ENCODE measurements at regions not wholly inside any gene's neighbourhood (a gene's known extent, or its start where the extent isn't known, plus 50 kb on each side); places are given as distances from the start of the nearest gene placed in this dataset.

- Histone ChIP-seq H3K27ac (ENCODE audit: low read depth, low read length) (no peak overlapping the region), H3K27me3 (ENCODE audit: insufficient read depth, low read length) (peaks cover 9% of the 10 kb centered on the region), H3K4me2 (ENCODE audit: low read length) (no peak overlapping the region), H3K79me2 (ENCODE audit: insufficient read depth, low read length) (no peaks in the 10 kb centered on the region), H2AFZ (ENCODE audit: low read depth, low read length) (no peak overlapping the region), H3K4me1 (ENCODE audit: insufficient read depth, low read length) (peaks cover 5% of the 10 kb centered on the region), H4K20me1 (ENCODE audit: insufficient read depth, low read length) (no peaks in the 10 kb centered on the region), H3K9ac (ENCODE audit: low read length) (no peak overlapping the region), H3K4me3 (ENCODE audit: insufficient read depth, low read depth, low read length) (no peak overlapping the region), H3K9me3 (ENCODE audit: insufficient read depth, low read depth, low read length) (no peaks in the 10 kb centered on the region), H3K36me3 (ENCODE audit: insufficient read depth, low read length) (no peaks in the 10 kb centered on the region)
- peaks cover 2% of the 10 kb centered on the region for H3K9me3 Mint-ChIP-seq (ENCODE audit: unreplicated experiment)
- FAIRE-seq (no peak), DNase-seq (ENCODE audit: low read depth) (no peak)
- H3K4me3 Mint-ChIP-seq (ENCODE audit: unreplicated experiment), result no peak overlapping the region
- H3K27ac Mint-ChIP-seq (ENCODE audit: unreplicated experiment), result no peak overlapping the region
- peaks cover 14% of the 10 kb centered on the region for H3K4me1 Mint-ChIP-seq (ENCODE audit: low read depth, unreplicated experiment)
- no peaks in the 10 kb centered on the region for H3K27me3 Mint-ChIP-seq (ENCODE audit: low read depth, unreplicated experiment)
- no peaks in the 10 kb centered on the region for H3K36me3 Mint-ChIP-seq (ENCODE audit: low read depth, unreplicated experiment)
- no peak for TF ChIP-seq EZH2 (IDR thresholded peaks at IDR 0.05; ENCODE audit: insufficient read depth, low read length)
- no peak for TF ChIP-seq CTCF (IDR thresholded peaks at IDR 0.05; ENCODE audit: insufficient read depth, low read depth, low read length)
These were observed 152.7 kb upstream of the BLID start for GRCh38 chr11:122268601-122269130.

- Histone ChIP-seq H3K4me2 (ENCODE audit: low read length) (no peak overlapping the region), H3K4me3 (ENCODE audit: insufficient read depth, low read depth, low read length) (no peak overlapping the region), H3K9ac (ENCODE audit: low read length) (no peak overlapping the region), H3K79me2 (ENCODE audit: insufficient read depth, low read length) (no peaks in the 10 kb centered on the region), H2AFZ (ENCODE audit: low read depth, low read length) (no peak overlapping the region), H3K27ac (ENCODE audit: low read depth, low read length) (no peak overlapping the region), H3K27me3 (ENCODE audit: insufficient read depth, low read length) (peaks cover 7% of the 10 kb centered on the region), H4K20me1 (ENCODE audit: insufficient read depth, low read length) (no peaks in the 10 kb centered on the region), H3K9me3 (ENCODE audit: insufficient read depth, low read depth, low read length) (no peaks in the 10 kb centered on the region), H3K36me3 (ENCODE audit: insufficient read depth, low read length) (no peaks in the 10 kb centered on the region), H3K4me1 (ENCODE audit: insufficient read depth, low read length) (peaks cover 5% of the 10 kb centered on the region)
- Mint-ChIP-seq H3K4me3 (ENCODE audit: unreplicated experiment) (no peak overlapping the region), H3K4me1 (ENCODE audit: low read depth, unreplicated experiment) (peaks cover 10% of the 10 kb centered on the region), H3K36me3 (ENCODE audit: low read depth, unreplicated experiment) (no peaks in the 10 kb centered on the region), H3K27me3 (ENCODE audit: low read depth, unreplicated experiment) (no peaks in the 10 kb centered on the region), H3K9me3 (ENCODE audit: unreplicated experiment) (peaks cover 2% of the 10 kb centered on the region), H3K27ac (ENCODE audit: unreplicated experiment) (no peak overlapping the region)
- TF ChIP-seq EZH2 (IDR thresholded peaks at IDR 0.05; ENCODE audit: insufficient read depth, low read length) (no peak), CTCF (IDR thresholded peaks at IDR 0.05; ENCODE audit: insufficient read depth, low read depth, low read length) (no peak)
- peak; percentile 99 for FAIRE-seq
- peak; percentile 83 for DNase-seq (ENCODE audit: low read depth)
These were observed 151.6 kb upstream of the BLID start for GRCh38 chr11:122267602-122268001.

- no peak overlapping the region for H3K4me2 ChIP-seq (ENCODE audit: low read length)
- no peak overlapping the region for H3K4me3 ChIP-seq (ENCODE audit: insufficient read depth, low read depth, low read length)
- H2AFZ ChIP-seq (ENCODE audit: low read depth, low read length), result no peak overlapping the region
- peaks cover 5% of the 10 kb centered on the region for H3K4me1 ChIP-seq (ENCODE audit: insufficient read depth, low read length)
- FAIRE-seq (peak; percentile 45), DNase-seq (ENCODE audit: low read depth) (no peak)
- no peak overlapping the region for H3K27ac ChIP-seq (ENCODE audit: low read depth, low read length)
- peaks cover 3% of the 10 kb centered on the region for H3K27me3 Mint-ChIP-seq (ENCODE audit: low read depth, unreplicated experiment)
- no peak overlapping the region for H3K9ac ChIP-seq (ENCODE audit: low read length)
- no peak for TF ChIP-seq CTCF (IDR thresholded peaks at IDR 0.05; ENCODE audit: insufficient read depth, low read depth, low read length)
- no peak for TF ChIP-seq EZH2 (IDR thresholded peaks at IDR 0.05; ENCODE audit: insufficient read depth, low read length)
- H3K27ac Mint-ChIP-seq (ENCODE audit: unreplicated experiment), result no peak overlapping the region
- H3K36me3 ChIP-seq (ENCODE audit: insufficient read depth, low read length), result no peaks in the 10 kb centered on the region
- peaks cover 10% of the 10 kb centered on the region for H3K4me1 Mint-ChIP-seq (ENCODE audit: low read depth, unreplicated experiment)
- no peak overlapping the region for H3K4me3 Mint-ChIP-seq (ENCODE audit: unreplicated experiment)
- no peaks in the 10 kb centered on the region for H3K79me2 ChIP-seq (ENCODE audit: insufficient read depth, low read length)
- H3K27me3 ChIP-seq (ENCODE audit: insufficient read depth, low read length), result peaks cover 9% of the 10 kb centered on the region
- no peaks in the 10 kb centered on the region for H4K20me1 ChIP-seq (ENCODE audit: insufficient read depth, low read length)
- H3K9me3 Mint-ChIP-seq (ENCODE audit: unreplicated experiment), result peaks cover 2% of the 10 kb centered on the region
- H3K36me3 Mint-ChIP-seq (ENCODE audit: low read depth, unreplicated experiment), result no peaks in the 10 kb centered on the region
- no peaks in the 10 kb centered on the region for H3K9me3 ChIP-seq (ENCODE audit: insufficient read depth, low read depth, low read length)
These were observed 150.0 kb upstream of the BLID start for GRCh38 chr11:122265981-122266380.

Data from astrocyte (in vitro differentiated cells and primary cell).